Calu3 (cell line): ENCODE measurements at regions not wholly inside any gene's neighbourhood (a gene's known extent, or its start where the extent isn't known, plus 50 kb on each side); places are given as distances from the start of the nearest gene placed in this dataset.
A peak's percentile ranks its signal among the peaks of the same experiment; 100 is the strongest.

Experiments used
- BruUV-seq: library from RNA; stranded (reverse); fragments of 400-500 nt; replicated peaks from 2 replicates; lab custom pipeline; 2021; lab: Mats Ljungman, UMichigan
- CTCF ChIA-PET: fragments of 300-600 bp; sonication (Branson Sonifier 250); formaldehyde crosslinking; loops from one replicate; lab custom pipeline; 2022; ENCODE audit warnings: antibody characterized with exemption; lab: Charles Lee
- DNase-seq: peaks from one replicate; pipeline ENCODE4 v3.0.0; 2022
- H3K27ac Mint-ChIP-seq: one replicate; pipeline ENCODE4 v1.8.0; 2022; ENCODE audit warnings: mixed read lengths; ENCODE audit not compliant: unreplicated experiment
- H3K27me3 Mint-ChIP-seq: one replicate; pipeline ENCODE4 v1.8.0; 2022; ENCODE audit warnings: mixed read lengths; ENCODE audit not compliant: unreplicated experiment
- H3K36me3 Mint-ChIP-seq: one replicate; pipeline ENCODE4 v1.8.0; 2022; ENCODE audit warnings: mild to moderate bottlenecking, moderate library complexity, mixed read lengths; ENCODE audit not compliant: insufficient read depth, unreplicated experiment
- H3K4me1 Mint-ChIP-seq: one replicate; pipeline ENCODE4 v1.8.0; 2022; ENCODE audit warnings: mild to moderate bottlenecking, low read depth, mixed read lengths; ENCODE audit not compliant: unreplicated experiment
- H3K4me3 Mint-ChIP-seq: one replicate; pipeline ENCODE4 v1.8.0; 2022; ENCODE audit warnings: mild to moderate bottlenecking, low read depth, moderate library complexity, mixed read lengths; ENCODE audit not compliant: unreplicated experiment
- H3K9me3 Mint-ChIP-seq: one replicate; pipeline ENCODE4 v1.8.0; 2022; ENCODE audit warnings: low read depth, mixed read lengths; ENCODE audit not compliant: unreplicated experiment
- CTCF ChIP-seq: fragments of 200-600 bp; IDR thresholded peaks from one replicate; pipeline ENCODE4 v1.8.0; 2022; ENCODE audit warnings: antibody characterized with exemption; ENCODE audit not compliant: unreplicated experiment
- intact Hi-C: fragments of 100-400 bp; cut with micrococcal nuclease; formaldehyde crosslinking; loops from one replicate; pipeline ENCODE4 v1.10.0; 2022; ENCODE audit not compliant: unreplicated experiment

GRCh38 chr2:237165405-237166276 is 80.0 kb downstream of the COPS8 start:
- peak; percentile 62 for TF ChIP-seq CTCF
- CTCF ChIA-PET, result interaction anchor here (0.6 to 2.2 kb wide), 9 partner anchors 31 to 407 kb away, joined by 3 to 12 read pairs (median 6); no protein-coding TSS in a partner anchor
- peaks cover 48% of the 10 kb centered on the region for H3K27me3 Mint-ChIP-seq
- no peaks in the 10 kb centered on the region for H3K36me3 Mint-ChIP-seq
- H3K4me1 Mint-ChIP-seq, result no peaks in the 10 kb centered on the region
- peaks cover 2% of the 10 kb centered on the region for H3K9me3 Mint-ChIP-seq
- no TSS peak for BruUV-seq
- intact Hi-C loops, result no loop called here
- no peak overlapping the region for H3K4me3 Mint-ChIP-seq
- DNase-seq, result peak; percentile 52
- H3K27ac Mint-ChIP-seq, result no peak overlapping the region

- Mint-ChIP-seq H3K9me3 (peaks cover 2% of the 10 kb centered on the region), H3K27ac (no peak overlapping the region), H3K4me1 (peaks cover 11% of the 10 kb centered on the region), H3K27me3 (peaks cover 39% of the 10 kb centered on the region), H3K36me3 (no peaks in the 10 kb centered on the region), H3K4me3 (no peak overlapping the region)
- intact Hi-C loops, result no loop called here
- CTCF ChIA-PET, result no interaction called here
- BruUV-seq, result no TSS peak
- no peak for DNase-seq
- TF ChIP-seq CTCF, result no peak
Observed at GRCh38 chr2:237167038-237167437, 81.3 kb downstream of the COPS8 start.

GRCh38 chr2:237167934-237168333 is 82.2 kb downstream of the COPS8 start:
- Mint-ChIP-seq H3K4me1 (peaks cover 11% of the 10 kb centered on the region), H3K36me3 (no peaks in the 10 kb centered on the region), H3K27me3 (peaks cover 39% of the 10 kb centered on the region), H3K4me3 (no peak overlapping the region), H3K9me3 (peaks cover 2% of the 10 kb centered on the region), H3K27ac (no peak overlapping the region)
- BruUV-seq, result no TSS peak
- intact Hi-C loops, result no loop called here
- CTCF ChIA-PET, result no interaction called here
- no peak for DNase-seq
- no peak for TF ChIP-seq CTCF

GRCh38 chr2:237170020-237170419 is 84.3 kb downstream of the COPS8 start:
- no peak overlapping the region for H3K4me3 Mint-ChIP-seq
- intact Hi-C loops, result loop anchor here (5.0 kb wide), 1 partner anchor 402 kb away; no protein-coding TSS in a partner anchor
- CTCF ChIA-PET, result no interaction called here
- TF ChIP-seq CTCF, result no peak
- DNase-seq, result no peak
- peaks cover 28% of the 10 kb centered on the region for H3K27me3 Mint-ChIP-seq
- BruUV-seq, result no TSS peak
- H3K4me1 Mint-ChIP-seq, result peaks cover 11% of the 10 kb centered on the region
- no peaks in the 10 kb centered on the region for H3K36me3 Mint-ChIP-seq
- H3K9me3 Mint-ChIP-seq, result peaks cover 2% of the 10 kb centered on the region
- H3K27ac Mint-ChIP-seq, result no peak overlapping the region
